K562 (cell line): ENCODE measurements at regions not wholly inside any gene's neighbourhood (a gene's known extent, or its start where the extent isn't known, plus 50 kb on each side); places are given as distances from the start of the nearest gene placed in this dataset.

ENCODE experiments used
- ATAC-seq: fragments of 200-7000 bp; cut with Tn5 transposase; 3 replicates; pipeline ENCODE4 v1.9.1; 2020; ENCODE audit warnings: moderate library complexity
- BruUV-seq: library from RNA; stranded (reverse); fragments of 400-500 nt; replicated peaks from 2 replicates; lab custom pipeline; 2021; lab: Mats Ljungman, UMichigan
- CTCF ChIA-PET: fragments of 300-600 bp; formaldehyde crosslinking; extraction: SDS; loops from one replicate; lab custom pipeline; 2021; ENCODE audit warnings: low intra/inter-chr PET ratio; lab: Yijun Ruan, JAX
- POLR2A ChIA-PET: fragments of 300-600, 350-650 bp; sonication (Branson Sonifier 250); formaldehyde crosslinking; extraction: SDS; loops from one replicate; lab custom pipeline; 2021; ENCODE audit warnings: antibody characterized with exemption, inconsistent platforms; lab: Yijun Ruan, JAX
- DNase-seq, 4 experiments: peaks; one replicate each; pipeline versions ENCODE4 v3.0.0 to v3.0.0-alpha.2; 2011 to 2018; ENCODE audit warnings: low spot score in 3 of 4, mixed read lengths in 3 of 4; ENCODE audit errors: extremely low read depth in 1 of 4
- FAIRE-seq: peaks from 2 replicates; lab custom pipeline; 2011; peaks lifted over from hg19 to GRCh38; lab: Jason Lieb, UNC
- H2AFZ ChIP-seq: 2 replicates; pipeline ENCODE4 v1.6.0; 2011; ENCODE audit warnings: low read depth, low read length, control low read depth, inconsistent platforms
- H3K27ac ChIP-seq: fragments of 200-600 bp; 3 replicates; pipeline ENCODE4 v1.8.0; 2011; ENCODE audit warnings: low read depth, mild to moderate bottlenecking, control low read depth, inconsistent platforms, low read length, moderate library complexity, mixed read lengths; ENCODE audit errors: extremely low read depth
- H3K27me3 ChIP-seq, 2 experiments: fragments of 300-600 bp in 1 of 2; 2 replicates in 1 of 2; 3 replicates in 1 of 2; pipeline versions ENCODE4 v1.6.0 to v1.8.0; 2011; ENCODE audit warnings: inconsistent platforms in 2 of 2, low read length in 2 of 2, mild to moderate bottlenecking in 1 of 2, mixed read lengths in 1 of 2, moderate library complexity in 1 of 2; ENCODE audit not compliant: control insufficient read depth in 2 of 2, insufficient read depth in 2 of 2
- H3K36me3 ChIP-seq: fragments of 300-600 bp; 3 replicates; pipeline ENCODE4 v1.8.0; 2011; ENCODE audit warnings: mild to moderate bottlenecking, low read length, inconsistent platforms; ENCODE audit not compliant: control insufficient read depth, insufficient read depth
- H3K4me1 ChIP-seq, 2 experiments: fragments of 200-600 bp in 1 of 2; replicated peaks in 1 of 2; 2 replicates in 1 of 2; 3 replicates in 1 of 2; pipeline versions ENCODE4 v1.5.1 to v1.8.0; 2011; ENCODE audit warnings: inconsistent platforms in 2 of 2, low read length in 2 of 2, mild to moderate bottlenecking in 1 of 2, mixed read lengths in 1 of 2, moderate library complexity in 1 of 2; ENCODE audit not compliant: control insufficient read depth in 2 of 2, insufficient read depth in 2 of 2
- H3K4me2 ChIP-seq: 2 replicates; pipeline ENCODE4 v1.6.1; 2011; ENCODE audit warnings: low read length, control low read depth, inconsistent platforms, mixed read lengths; ENCODE audit not compliant: insufficient read depth
- H3K4me3 ChIP-seq: fragments of 200-600 bp; sonication (generic), shearing (Covaris generic); 2 replicates; pipeline ENCODE4 v1.5.1; 2016; ENCODE audit warnings: control low read depth, inconsistent platforms
- H3K79me2 ChIP-seq: fragments of 200-600 bp; 3 replicates; pipeline ENCODE4 v1.8.0; 2011; ENCODE audit warnings: low read length, inconsistent platforms; ENCODE audit not compliant: control insufficient read depth, insufficient read depth
- H3K9ac ChIP-seq, 2 experiments: 2 replicates each; pipeline versions ENCODE4 v1.6.0 to v1.6.1; 2011; ENCODE audit warnings: low read depth in 2 of 2, low read length in 2 of 2, control low read depth in 1 of 2, inconsistent platforms in 1 of 2, mild to moderate bottlenecking in 1 of 2, mixed read lengths in 1 of 2; ENCODE audit not compliant: insufficient read depth in 1 of 2
- H3K9me1 ChIP-seq: one replicate; pipeline ENCODE4 v1.6.0; 2011; ENCODE audit warnings: inconsistent platforms, mild to moderate bottlenecking, low read length, moderate library complexity; ENCODE audit not compliant: control insufficient read depth, insufficient read depth
- H3K9me3 ChIP-seq: replicated peaks from 2 replicates; pipeline ENCODE4 v1.5.1; 2011; ENCODE audit warnings: low read depth, low read length, inconsistent platforms; ENCODE audit not compliant: control insufficient read depth, insufficient read depth
- H4K20me1 ChIP-seq: replicated peaks from 2 replicates; pipeline ENCODE4 v1.6.1; 2011; ENCODE audit warnings: low read length, inconsistent platforms, mixed read lengths; ENCODE audit not compliant: control insufficient read depth, insufficient read depth
- CHAMP1 ChIP-seq: fragments of 450-650 bp; IDR thresholded peaks from 2 replicates; pipeline ENCODE4 v1.6.1; 2016; ENCODE audit warnings: mild to moderate bottlenecking
- MXI1 ChIP-seq: IDR thresholded peaks from 2 replicates; pipeline ENCODE4 v1.6.1; 2011; ENCODE audit warnings: low read depth, mild to moderate bottlenecking, improper control_type of control experiment, low read length
- TEAD4 ChIP-seq, 2 experiments: sonication (generic) in 1 of 2; formaldehyde crosslinking in 1 of 2; IDR thresholded peaks; 2 replicates each; pipeline versions ENCODE4 v1.6.1 to v1.8.0; 2012 to 2022; ENCODE audit warnings: borderline replicate concordance in 1 of 2, inconsistent platforms in 1 of 2, low read length in 1 of 2, mild to moderate bottlenecking in 1 of 2, missing genetic modification reagents in 1 of 2
- THRAP3 ChIP-seq: fragments of 450-650 bp; IDR thresholded peaks from 2 replicates; pipeline ENCODE4 v1.6.1; 2016; ENCODE audit warnings: mild to moderate bottlenecking, inconsistent platforms, borderline replicate concordance
- YY1 ChIP-seq, 3 experiments: IDR thresholded peaks; 2 replicates each; pipeline ENCODE4 v1.6.1; 2011; ENCODE audit warnings: low read length in 2 of 3, mild to moderate bottlenecking in 2 of 3, moderate library complexity in 2 of 3, borderline replicate concordance in 1 of 3, control low read depth in 1 of 3, low read depth in 1 of 3; ENCODE audit not compliant: insufficient read depth in 3 of 3, insufficient replicate concordance in 2 of 3, control insufficient read depth in 1 of 3, insufficient read length in 1 of 3; ENCODE audit errors: extremely low read depth in 1 of 3
- ZNF239 ChIP-seq: fragments of 250-450 bp; sonication (Bioruptor Pico); IDR thresholded peaks from 2 replicates; pipeline ENCODE4 v1.4.0; 2020; ENCODE audit warnings: mild to moderate bottlenecking
- ZNF764 ChIP-seq: fragments of 250-450 bp; sonication (Bioruptor Pico); IDR thresholded peaks from 2 replicates; pipeline ENCODE4 v1.4.0; 2020; ENCODE audit warnings: low read depth, mild to moderate bottlenecking, moderate library complexity
- WGBS: fragments of 100-300 bp; shearing (Covaris generic); methylation state at CpG from one replicate; pipeline ENCODE4 v1.1.6; 2016; ENCODE audit warnings: low coverage, mixed read lengths; ENCODE audit not compliant: insufficient coverage; ENCODE audit errors: missing lambda C conversion rate; 5-methylcytosine and 5-hydroxymethylcytosine counted together
- in situ Hi-C: fragments of 300-500 bp; cut with MboI; formaldehyde crosslinking; loops from 4 replicates; pipeline ENCODE4 v1.15.0; 2018; ENCODE audit warnings: inconsistent platforms, mixed read lengths
- intact Hi-C: fragments of 100-400 bp; cut with micrococcal nuclease; formaldehyde crosslinking; loops from 2 replicates; pipeline ENCODE4 v1.14.2; 2022
- TF ChIP-seq, protein P1 (sequence below), 2 experiments: IDR thresholded peaks in 1 of 2; conservative IDR thresholded peaks in 1 of 2; 2 replicates each; pipeline ENCODE4 v1.6.1; 2016; ENCODE audit warnings: low read depth in 2 of 2, mild to moderate bottlenecking in 1 of 2, missing compliant biosample characterization in 1 of 2, missing genetic modification characterization in 1 of 2, moderate library complexity in 1 of 2

GRCh38 chr13:84940167-84940566, 859.1 kb downstream of the SLITRK6 start:
- H3K9ac ChIP-seq: no peak overlapping the region
- H3K27ac ChIP-seq: no peak overlapping the region
- H3K9me3 ChIP-seq: no peaks in the 10 kb centered on the region
- WGBS: 0% methylated on average over 3 of the region's 6 CpGs
- ChIA-PET CTCF (no interaction called here), POLR2A (no interaction called here)
- no peak for DNase-seq
- H4K20me1 ChIP-seq: no peaks in the 10 kb centered on the region
- H3K4me2 ChIP-seq: no peak overlapping the region
- in situ Hi-C loops (no loop called here), intact Hi-C loops (no loop called here)
- H3K27me3 ChIP-seq: no peaks in the 10 kb centered on the region
- no peak overlapping the region for H3K4me3 ChIP-seq
- H3K9me1 ChIP-seq: no peaks in the 10 kb centered on the region
- no peak overlapping the region for H2AFZ ChIP-seq
- no TSS peak for BruUV-seq
- H3K79me2 ChIP-seq: no peaks in the 10 kb centered on the region
- no peak for ATAC-seq
- no peak for TF ChIP-seq CHAMP1
- TF ChIP-seq YY1 (IDR thresholded peaks at IDR 0.05; ENCODE audit: borderline replicate concordance in 1 of 3, control insufficient read depth in 1 of 3, extremely low read depth in 1 of 3, insufficient read depth in 3 of 3, insufficient read length in 1 of 3, insufficient replicate concordance in 2 of 3, low read depth in 1 of 3, low read length in 2 of 3): no peak
- no peak for FAIRE-seq
- no peaks in the 10 kb centered on the region for H3K4me1 ChIP-seq
- no peaks in the 10 kb centered on the region for H3K36me3 ChIP-seq

GRCh38 chr13:84934911-84935310, 864.3 kb downstream of the SLITRK6 start:
- no peak for DNase-seq
- no peak overlapping the region for H3K4me2 ChIP-seq
- no peak for ATAC-seq
- H3K79me2 ChIP-seq: no peaks in the 10 kb centered on the region
- no peaks in the 10 kb centered on the region for H3K9me1 ChIP-seq
- ChIA-PET CTCF (no interaction called here), POLR2A (no interaction called here)
- intact Hi-C loops (no loop called here), in situ Hi-C loops (no loop called here)
- H3K4me1 ChIP-seq: no peaks in the 10 kb centered on the region
- H3K9ac ChIP-seq: no peak overlapping the region
- FAIRE-seq: no peak
- no peak overlapping the region for H2AFZ ChIP-seq
- no peaks in the 10 kb centered on the region for H4K20me1 ChIP-seq
- H3K4me3 ChIP-seq: no peak overlapping the region
- H3K27me3 ChIP-seq: no peaks in the 10 kb centered on the region
- H3K27ac ChIP-seq: no peak overlapping the region
- BruUV-seq: no TSS peak
- WGBS: 0% methylated on average over 4 of the region's 4 CpGs
- TF ChIP-seq, protein P1, sequence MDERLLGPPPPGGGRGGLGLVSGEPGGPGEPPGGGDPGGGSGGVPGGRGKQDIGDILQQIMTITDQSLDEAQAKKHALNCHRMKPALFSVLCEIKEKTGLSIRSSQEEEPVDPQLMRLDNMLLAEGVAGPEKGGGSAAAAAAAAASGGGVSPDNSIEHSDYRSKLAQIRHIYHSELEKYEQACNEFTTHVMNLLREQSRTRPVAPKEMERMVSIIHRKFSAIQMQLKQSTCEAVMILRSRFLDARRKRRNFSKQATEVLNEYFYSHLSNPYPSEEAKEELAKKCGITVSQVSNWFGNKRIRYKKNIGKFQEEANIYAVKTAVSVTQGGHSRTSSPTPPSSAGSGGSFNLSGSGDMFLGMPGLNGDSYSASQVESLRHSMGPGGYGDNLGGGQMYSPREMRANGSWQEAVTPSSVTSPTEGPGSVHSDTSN (CRISPR knock-in tag; IDR thresholded peaks at IDR 0.05; ENCODE audit: low read depth): no peak
- TF ChIP-seq, protein P1 (tag; conservative IDR thresholded peaks at IDR 0.05; ENCODE audit: low read depth): no peak
- no peak for TF ChIP-seq TEAD4 (IDR thresholded peaks at IDR 0.05; ENCODE audit: low read length)
- TF ChIP-seq TEAD4 (CRISPR knock-in tag; IDR thresholded peaks at IDR 0.05; ENCODE audit: borderline replicate concordance): no peak
- no peak for TF ChIP-seq ZNF764
- TF ChIP-seq MXI1: no peak
- no peak for TF ChIP-seq ZNF239
- TF ChIP-seq THRAP3: no peak
- no peaks in the 10 kb centered on the region for H3K9me3 ChIP-seq
- H3K36me3 ChIP-seq: no peaks in the 10 kb centered on the region
